ENCODE measurements at regions not wholly inside any gene's neighbourhood (a gene's known extent, or its start where the extent isn't known, plus 50 kb on each side); places are given as distances from the start of the nearest gene placed in this dataset.

DNA sequence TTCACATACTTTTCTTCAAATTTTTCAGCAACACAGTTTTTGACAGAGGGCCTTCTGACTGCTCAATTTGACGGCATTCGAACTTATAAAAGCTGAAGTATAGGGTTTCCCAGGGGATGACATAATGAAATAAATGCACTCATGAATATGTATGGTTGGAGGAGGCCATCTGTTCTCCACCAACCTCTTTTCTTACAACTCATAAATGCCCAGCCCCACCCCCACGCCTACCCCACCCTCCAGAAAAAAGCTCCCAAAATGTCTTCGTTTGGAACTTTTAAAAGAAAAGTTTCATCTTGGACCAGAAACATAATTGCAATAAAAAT is 211.6 kb upstream of the LRRN1 start:
- no peak overlapping the region for H3K27ac ChIP-seq
- no peaks in the 10 kb centered on the region for H3K9me3 ChIP-seq
- no peaks in the 10 kb centered on the region for H3K36me3 ChIP-seq
- TF ChIP-seq POLR2AphosphoS5 (IDR thresholded peaks at IDR 0.05) (no peak), EP300 (IDR thresholded peaks at IDR 0.05) (no peak), POLR2A (IDR thresholded peaks at IDR 0.05) (no peak)
- TF ChIP-seq, protein P1, sequence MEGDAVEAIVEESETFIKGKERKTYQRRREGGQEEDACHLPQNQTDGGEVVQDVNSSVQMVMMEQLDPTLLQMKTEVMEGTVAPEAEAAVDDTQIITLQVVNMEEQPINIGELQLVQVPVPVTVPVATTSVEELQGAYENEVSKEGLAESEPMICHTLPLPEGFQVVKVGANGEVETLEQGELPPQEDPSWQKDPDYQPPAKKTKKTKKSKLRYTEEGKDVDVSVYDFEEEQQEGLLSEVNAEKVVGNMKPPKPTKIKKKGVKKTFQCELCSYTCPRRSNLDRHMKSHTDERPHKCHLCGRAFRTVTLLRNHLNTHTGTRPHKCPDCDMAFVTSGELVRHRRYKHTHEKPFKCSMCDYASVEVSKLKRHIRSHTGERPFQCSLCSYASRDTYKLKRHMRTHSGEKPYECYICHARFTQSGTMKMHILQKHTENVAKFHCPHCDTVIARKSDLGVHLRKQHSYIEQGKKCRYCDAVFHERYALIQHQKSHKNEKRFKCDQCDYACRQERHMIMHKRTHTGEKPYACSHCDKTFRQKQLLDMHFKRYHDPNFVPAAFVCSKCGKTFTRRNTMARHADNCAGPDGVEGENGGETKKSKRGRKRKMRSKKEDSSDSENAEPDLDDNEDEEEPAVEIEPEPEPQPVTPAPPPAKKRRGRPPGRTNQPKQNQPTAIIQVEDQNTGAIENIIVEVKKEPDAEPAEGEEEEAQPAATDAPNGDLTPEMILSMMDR (IDR thresholded peaks at IDR 0.05), result no peak
- no peaks in the 10 kb centered on the region for H3K4me1 ChIP-seq
- no peaks in the 10 kb centered on the region for H3K27me3 ChIP-seq
- 65% methylated on average over 4 of the region's 4 CpGs for WGBS
- no peak overlapping the region for H3K4me3 ChIP-seq
- DNase-seq (ENCODE audit: low spot score in 2 of 2), result no peak

GRCh38 chr3:3586843-3587646 is 212.2 kb upstream of the LRRN1 start:
- WGBS, result 55% methylated on average over 8 of the region's 8 CpGs
- H3K27me3 ChIP-seq, result no peaks in the 10 kb centered on the region
- peak in 1 of 3 donors; percentile 44 for TF ChIP-seq POLR2AphosphoS5 (IDR thresholded peaks at IDR 0.05)
- TF ChIP-seq, protein P1 (IDR thresholded peaks at IDR 0.05), result no peak
- H3K9me3 ChIP-seq, result no peaks in the 10 kb centered on the region
- H3K36me3 ChIP-seq, result no peaks in the 10 kb centered on the region
- H3K4me1 ChIP-seq, result no peaks in the 10 kb centered on the region
- no peak overlapping the region for H3K27ac ChIP-seq
- DNase-seq (ENCODE audit: low spot score in 2 of 2), result no peak
- H3K4me3 ChIP-seq, result no peak overlapping the region

DNA sequence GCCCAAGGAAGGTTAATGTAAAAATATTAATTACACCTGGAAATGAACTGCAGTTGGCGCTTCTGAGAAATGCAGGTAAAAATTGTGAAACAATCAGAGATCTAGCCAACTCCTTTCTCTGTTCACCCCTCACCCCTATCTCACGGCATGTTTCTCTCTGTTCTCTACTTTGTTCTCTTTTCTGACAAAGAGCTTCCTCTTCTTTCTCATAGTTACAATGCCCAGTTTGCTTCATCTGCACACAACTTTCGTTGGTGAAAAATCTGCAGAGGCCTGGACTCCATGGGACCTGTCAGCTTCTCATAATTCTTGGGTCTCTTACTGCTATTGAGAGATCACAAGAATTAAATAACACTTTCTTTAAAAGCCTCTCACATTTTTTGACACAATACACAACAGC is 212.9 kb upstream of the LRRN1 start:
- H3K4me1 ChIP-seq, result no peaks in the 10 kb centered on the region
- H3K36me3 ChIP-seq, result no peaks in the 10 kb centered on the region
- no peak for DNase-seq (ENCODE audit: low spot score in 2 of 2)
- no peak overlapping the region for H3K4me3 ChIP-seq
- H3K27me3 ChIP-seq, result no peaks in the 10 kb centered on the region
- H3K9me3 ChIP-seq, result no peaks in the 10 kb centered on the region
- 72% methylated on average over 3 of the region's 3 CpGs for WGBS
- H3K27ac ChIP-seq, result no peak overlapping the region
- TF ChIP-seq POLR2AphosphoS5 (IDR thresholded peaks at IDR 0.05) (no peak), EP300 (IDR thresholded peaks at IDR 0.05) (no peak), POLR2A (IDR thresholded peaks at IDR 0.05) (no peak)

- no peaks in the 10 kb centered on the region for H3K27me3 ChIP-seq
- no peak overlapping the region for H3K27ac ChIP-seq
- no peaks in the 10 kb centered on the region for H3K36me3 ChIP-seq
- 75% methylated on average over 2 of the region's 2 CpGs for WGBS
- TF ChIP-seq EP300 (IDR thresholded peaks at IDR 0.05) (no peak), POLR2AphosphoS5 (IDR thresholded peaks at IDR 0.05) (no peak), POLR2A (IDR thresholded peaks at IDR 0.05) (no peak)
- TF ChIP-seq, protein P1 (IDR thresholded peaks at IDR 0.05), result no peak
- DNase-seq (ENCODE audit: low spot score in 2 of 2), result no peak
- H3K4me1 ChIP-seq, result no peaks in the 10 kb centered on the region
- H3K4me3 ChIP-seq, result no peak overlapping the region
- no peaks in the 10 kb centered on the region for H3K9me3 ChIP-seq
These were observed 219.6 kb upstream of the LRRN1 start for GRCh38 chr3:3579658-3580057.

- WGBS, result 60% methylated on average over 4 of the region's 4 CpGs
- no peak overlapping the region for H3K4me3 ChIP-seq
- H3K9me3 ChIP-seq, result no peaks in the 10 kb centered on the region
- no peak for DNase-seq (ENCODE audit: low spot score in 2 of 2)
- no peaks in the 10 kb centered on the region for H3K36me3 ChIP-seq
- no peak for TF ChIP-seq EP300 (IDR thresholded peaks at IDR 0.05)
- TF ChIP-seq POLR2A (IDR thresholded peaks at IDR 0.05), result no peak
- TF ChIP-seq POLR2AphosphoS5 (IDR thresholded peaks at IDR 0.05), result no peak
- TF ChIP-seq, protein P1 (IDR thresholded peaks at IDR 0.05), result no peak
- H3K4me1 ChIP-seq, result no peaks in the 10 kb centered on the region
- H3K27ac ChIP-seq, result no peak overlapping the region
- no peaks in the 10 kb centered on the region for H3K27me3 ChIP-seq
These were observed 220.5 kb upstream of the LRRN1 start for GRCh38 chr3:3578718-3579117.

- TF ChIP-seq, protein P1 (IDR thresholded peaks at IDR 0.05), result no peak
- Histone ChIP-seq H3K9me3 (no peaks in the 10 kb centered on the region), H3K27me3 (no peaks in the 10 kb centered on the region), H3K36me3 (no peaks in the 10 kb centered on the region), H3K4me1 (no peaks in the 10 kb centered on the region), H3K4me3 (no peak overlapping the region), H3K27ac (no peak overlapping the region)
- DNase-seq (ENCODE audit: low spot score in 2 of 2), result no peak
- 95% methylated on average over 13 of the region's 13 CpGs for WGBS
These were observed 221.4 kb upstream of the LRRN1 start for GRCh38 chr3:3577823-3578222.
